A673 (cell line): ENCODE measurements at regions not wholly inside any gene's neighbourhood (a gene's known extent, or its start where the extent isn't known, plus 50 kb on each side); places are given as distances from the start of the nearest gene placed in this dataset.

Source experiments
- BruUV-seq: library from RNA; stranded (reverse); fragments of 400-500 nt; replicated peaks from 2 replicates; lab custom pipeline; 2021; lab: Mats Ljungman, UMichigan
- CTCF ChIA-PET: fragments of 300-600 bp; sonication (Branson Sonifier 250); formaldehyde crosslinking; loops from one replicate; lab custom pipeline; 2022; ENCODE audit warnings: antibody characterized with exemption; lab: Charles Lee
- POLR2A ChIA-PET: fragments of 300-600 bp; sonication (Branson Sonifier 250); formaldehyde crosslinking; loops from one replicate; lab custom pipeline; 2022; ENCODE audit warnings: antibody characterized with exemption; ENCODE audit not compliant: low non-redundant PET; lab: Charles Lee
- DNase-seq: peaks from one replicate; pipeline ENCODE4 v3.0.0-alpha.2; 2015; ENCODE audit warnings: low spot score
- H3K27ac ChIP-seq: fragments of 200-600 bp; sonication (generic); 2 replicates; pipeline ENCODE4 v1.5.1; 2016; ENCODE audit warnings: mixed run types, low read depth, mild to moderate bottlenecking, mixed read lengths, antibody characterized with exemption, low read length; ENCODE audit not compliant: poor library complexity, severe bottlenecking
- H3K27me3 ChIP-seq: fragments of 200-600 bp; sonication (generic); replicated peaks from 2 replicates; pipeline ENCODE4 v1.6.1; 2017; ENCODE audit warnings: mixed run types, low read depth, mild to moderate bottlenecking, mixed read lengths, antibody characterized with exemption, low read length; ENCODE audit not compliant: insufficient read depth, poor library complexity
- H3K36me3 ChIP-seq: fragments of 200-600 bp; sonication (generic); 2 replicates; pipeline ENCODE4 v1.6.1; 2016; ENCODE audit warnings: mixed run types, mild to moderate bottlenecking, mixed read lengths, antibody characterized with exemption, low read length; ENCODE audit not compliant: insufficient read depth, poor library complexity, severe bottlenecking
- H3K4me1 ChIP-seq: fragments of 200-600 bp; sonication (generic); 2 replicates; pipeline ENCODE4 v1.6.1; 2017; ENCODE audit warnings: mixed run types, mild to moderate bottlenecking, mixed read lengths, antibody characterized with exemption, low read length; ENCODE audit not compliant: insufficient read depth, poor library complexity, severe bottlenecking
- H3K4me3 ChIP-seq: fragments of 200-600 bp; sonication (generic); 2 replicates; pipeline ENCODE4 v1.5.1; 2016; ENCODE audit warnings: low read depth, mixed run types, mild to moderate bottlenecking, mixed read lengths, low read length; ENCODE audit not compliant: poor library complexity, severe bottlenecking
- H3K9me3 ChIP-seq: fragments of 200-600 bp; sonication (generic); 2 replicates; pipeline ENCODE4 v1.6.1; 2016; ENCODE audit warnings: mixed run types, low read depth, mild to moderate bottlenecking, mixed read lengths, antibody characterized with exemption, low read length; ENCODE audit not compliant: poor library complexity, severe bottlenecking
- EZH2 ChIP-seq: fragments of 200-600 bp; sonication (generic); IDR thresholded peaks from 2 replicates; pipeline ENCODE4 v1.6.1; 2017; ENCODE audit warnings: borderline replicate concordance, low read depth, mild to moderate bottlenecking, mixed read lengths, antibody characterized with exemption, low read length; ENCODE audit not compliant: poor library complexity, severe bottlenecking
- intact Hi-C: fragments of 100-400 bp; cut with micrococcal nuclease; formaldehyde crosslinking; loops from one replicate; pipeline ENCODE4 v1.10.0; 2022; ENCODE audit not compliant: unreplicated experiment
- TF ChIP-seq, protein P1 (sequence below): fragments of 300-800, 200-600 bp; sonication (generic); conservative IDR thresholded peaks from 2 replicates; pipeline ENCODE4 v1.5.1; 2017; ENCODE audit warnings: low read depth, mild to moderate bottlenecking, antibody characterized with exemption, low read length, moderate library complexity, mixed read lengths

DNA sequence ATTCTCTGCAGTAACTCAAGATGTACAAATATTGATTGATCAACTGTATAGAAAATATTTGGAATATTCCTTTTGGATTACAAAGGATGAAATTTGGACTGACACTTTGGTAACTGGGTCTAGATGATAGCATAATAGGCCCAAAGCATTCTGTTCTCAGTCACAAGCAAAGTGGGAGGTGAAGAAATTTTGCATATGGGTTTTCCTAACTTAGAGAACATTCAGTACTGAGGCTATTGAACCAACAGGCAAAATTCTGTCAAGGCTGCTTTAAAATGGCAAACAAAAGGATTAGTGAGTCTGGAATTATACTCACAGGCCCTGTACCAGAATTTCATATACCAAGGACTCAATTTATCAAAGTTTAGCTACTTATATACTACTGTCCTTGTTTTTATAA, 1020.6 kb downstream of the TLE4 start:
- Histone ChIP-seq H3K27me3 (no peaks in the 10 kb centered on the region), H3K4me3 (no peak overlapping the region), H3K36me3 (no peaks in the 10 kb centered on the region), H3K27ac (no peak overlapping the region), H3K4me1 (peaks cover 5% of the 10 kb centered on the region), H3K9me3 (no peaks in the 10 kb centered on the region)
- CTCF ChIA-PET: no interaction called here
- intact Hi-C loops: no loop called here
- TF ChIP-seq, protein P1, sequence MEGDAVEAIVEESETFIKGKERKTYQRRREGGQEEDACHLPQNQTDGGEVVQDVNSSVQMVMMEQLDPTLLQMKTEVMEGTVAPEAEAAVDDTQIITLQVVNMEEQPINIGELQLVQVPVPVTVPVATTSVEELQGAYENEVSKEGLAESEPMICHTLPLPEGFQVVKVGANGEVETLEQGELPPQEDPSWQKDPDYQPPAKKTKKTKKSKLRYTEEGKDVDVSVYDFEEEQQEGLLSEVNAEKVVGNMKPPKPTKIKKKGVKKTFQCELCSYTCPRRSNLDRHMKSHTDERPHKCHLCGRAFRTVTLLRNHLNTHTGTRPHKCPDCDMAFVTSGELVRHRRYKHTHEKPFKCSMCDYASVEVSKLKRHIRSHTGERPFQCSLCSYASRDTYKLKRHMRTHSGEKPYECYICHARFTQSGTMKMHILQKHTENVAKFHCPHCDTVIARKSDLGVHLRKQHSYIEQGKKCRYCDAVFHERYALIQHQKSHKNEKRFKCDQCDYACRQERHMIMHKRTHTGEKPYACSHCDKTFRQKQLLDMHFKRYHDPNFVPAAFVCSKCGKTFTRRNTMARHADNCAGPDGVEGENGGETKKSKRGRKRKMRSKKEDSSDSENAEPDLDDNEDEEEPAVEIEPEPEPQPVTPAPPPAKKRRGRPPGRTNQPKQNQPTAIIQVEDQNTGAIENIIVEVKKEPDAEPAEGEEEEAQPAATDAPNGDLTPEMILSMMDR: no peak
- TF ChIP-seq EZH2: no peak
- POLR2A ChIA-PET: no interaction called here
- no peak for DNase-seq
- BruUV-seq: no TSS peak

DNA sequence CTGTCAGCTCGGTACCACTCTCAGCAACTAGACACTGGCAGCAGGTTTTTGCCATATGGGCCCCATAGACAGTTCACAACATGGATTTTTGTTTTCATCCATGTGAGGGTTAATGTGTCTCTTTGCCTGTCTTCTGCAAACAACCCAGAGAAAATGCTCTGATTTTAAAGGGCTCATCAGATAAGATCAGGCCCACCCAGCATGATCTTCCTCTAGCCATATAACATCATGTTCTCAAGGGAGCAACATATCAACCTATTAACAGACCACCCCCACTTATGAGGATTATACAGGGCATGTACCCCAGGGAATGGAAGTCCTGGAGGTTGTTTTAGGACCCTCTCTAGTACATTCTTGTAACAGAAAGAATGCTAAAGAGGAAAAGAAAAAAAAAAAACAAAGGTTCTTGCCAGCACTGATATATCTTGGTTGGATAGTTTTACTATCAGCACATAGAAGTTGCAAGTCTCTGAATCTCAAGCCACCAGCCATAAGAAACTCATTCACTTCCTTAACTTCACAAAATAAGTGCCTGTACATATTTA, 1015.1 kb downstream of the TLE4 start:
- TF ChIP-seq, protein P1: no peak
- no peak for TF ChIP-seq EZH2
- Histone ChIP-seq H3K4me3 (no peak overlapping the region), H3K27me3 (no peaks in the 10 kb centered on the region), H3K27ac (no peak overlapping the region), H3K4me1 (peaks cover 33% of the 10 kb centered on the region), H3K36me3 (no peaks in the 10 kb centered on the region), H3K9me3 (no peaks in the 10 kb centered on the region)
- CTCF ChIA-PET: no interaction called here
- intact Hi-C loops: loop anchor here (5.0 kb wide), 1 partner anchor 140 kb away; no protein-coding TSS in a partner anchor
- no TSS peak for BruUV-seq
- POLR2A ChIA-PET: interaction anchor here (0.6 kb wide), 1 partner anchor 1808 kb away, joined by 3 read pairs; no protein-coding TSS in a partner anchor
- DNase-seq: peak; percentile 82

DNA sequence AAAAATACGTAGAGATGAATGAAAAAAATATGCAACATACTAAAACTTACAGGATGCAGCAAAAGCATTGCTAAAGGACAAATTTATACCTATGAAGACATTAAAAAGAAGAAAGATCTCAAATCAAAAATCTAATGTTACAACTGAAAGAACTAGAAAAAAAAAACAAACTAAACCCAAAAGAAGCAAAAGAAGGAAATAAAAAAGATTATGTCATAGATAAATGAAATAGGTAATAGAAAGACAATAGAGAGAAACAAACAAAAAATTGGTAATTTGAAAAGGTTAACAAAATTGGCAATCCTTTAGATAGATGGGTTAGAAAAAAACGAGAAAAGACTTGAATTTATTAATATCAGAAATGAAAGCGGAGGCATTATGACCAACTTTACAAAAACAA, 1000.2 kb downstream of the TLE4 start:
- no peak for TF ChIP-seq EZH2
- TF ChIP-seq, protein P1: no peak
- ChIA-PET CTCF (no interaction called here), POLR2A (no interaction called here)
- no peaks in the 10 kb centered on the region for H3K36me3 ChIP-seq
- no peak overlapping the region for H3K4me3 ChIP-seq
- H3K4me1 ChIP-seq: no peaks in the 10 kb centered on the region
- no peak overlapping the region for H3K27ac ChIP-seq
- H3K9me3 ChIP-seq: peaks cover 8% of the 10 kb centered on the region
- H3K27me3 ChIP-seq: no peaks in the 10 kb centered on the region
- DNase-seq: no peak
- no TSS peak for BruUV-seq
- intact Hi-C loops: no loop called here
